Gastroesophageal sphincter (tissue), 3 donors: ENCODE measurements at regions not wholly inside any gene's neighbourhood (a gene's known extent, or its start where the extent isn't known, plus 50 kb on each side); places are given as distances from the start of the nearest gene placed in this dataset.

Source experiments
- POLR2AphosphoS5 ChIP-seq: sonication (generic); formaldehyde crosslinking; IDR thresholded peaks from one replicate; pipeline ENCODE4 v1.6.1; 2017; ENCODE audit warnings: antibody characterized with exemption
- TF ChIP-seq, protein P1 (sequence below), 4 experiments: fragments of 200-600 bp in 2 of 4; fragments of 450-650 bp in 2 of 4; sonication (generic) in 1 of 4; IDR thresholded peaks; one replicate each; pipeline ENCODE4 v1.5.1; 2017 to 2019; ENCODE audit warnings: antibody characterized with exemption in 4 of 4, mild to moderate bottlenecking in 2 of 4, moderate library complexity in 2 of 4

DNA sequence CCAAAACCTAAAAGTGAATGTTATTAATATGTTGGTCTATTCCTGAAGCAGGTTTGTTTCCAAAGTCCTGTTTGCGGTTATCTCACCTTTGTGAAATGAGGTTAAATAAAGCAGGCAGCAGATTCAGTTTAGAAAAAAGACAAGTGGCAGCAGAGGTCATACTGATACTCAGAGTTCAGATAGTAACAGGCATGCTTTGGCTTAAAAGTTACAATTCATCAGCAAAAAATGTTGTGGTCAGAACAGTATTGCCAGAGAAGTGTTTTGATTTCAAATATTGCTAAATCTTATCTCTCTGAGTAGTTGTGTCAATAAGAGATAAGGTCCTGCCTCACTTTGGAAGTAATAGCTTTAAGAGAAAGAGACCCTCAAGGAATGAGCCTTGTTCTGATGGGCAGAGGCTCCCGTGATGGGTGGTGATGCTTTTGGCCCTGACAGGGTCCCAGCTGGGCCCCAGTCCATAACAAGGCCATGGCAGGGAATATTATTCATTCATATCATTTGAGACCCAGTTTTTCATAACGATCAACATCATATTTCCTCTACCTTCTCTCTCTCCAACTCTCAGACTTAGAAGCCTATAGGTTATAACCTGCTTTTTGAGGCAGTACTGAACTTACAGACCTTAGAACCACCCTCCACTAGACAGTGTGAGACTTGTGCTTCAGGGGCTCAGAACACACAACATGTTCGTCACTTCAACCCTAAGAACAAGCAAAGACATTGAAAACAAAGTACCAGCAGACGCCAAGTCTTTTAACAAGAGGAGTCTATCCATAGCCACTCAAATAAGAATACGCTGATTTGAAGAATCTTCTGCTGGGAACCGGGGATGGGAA, 58.5 kb upstream of the AHR start:
- TF ChIP-seq POLR2AphosphoS5 = no peak
- TF ChIP-seq, protein P1, sequence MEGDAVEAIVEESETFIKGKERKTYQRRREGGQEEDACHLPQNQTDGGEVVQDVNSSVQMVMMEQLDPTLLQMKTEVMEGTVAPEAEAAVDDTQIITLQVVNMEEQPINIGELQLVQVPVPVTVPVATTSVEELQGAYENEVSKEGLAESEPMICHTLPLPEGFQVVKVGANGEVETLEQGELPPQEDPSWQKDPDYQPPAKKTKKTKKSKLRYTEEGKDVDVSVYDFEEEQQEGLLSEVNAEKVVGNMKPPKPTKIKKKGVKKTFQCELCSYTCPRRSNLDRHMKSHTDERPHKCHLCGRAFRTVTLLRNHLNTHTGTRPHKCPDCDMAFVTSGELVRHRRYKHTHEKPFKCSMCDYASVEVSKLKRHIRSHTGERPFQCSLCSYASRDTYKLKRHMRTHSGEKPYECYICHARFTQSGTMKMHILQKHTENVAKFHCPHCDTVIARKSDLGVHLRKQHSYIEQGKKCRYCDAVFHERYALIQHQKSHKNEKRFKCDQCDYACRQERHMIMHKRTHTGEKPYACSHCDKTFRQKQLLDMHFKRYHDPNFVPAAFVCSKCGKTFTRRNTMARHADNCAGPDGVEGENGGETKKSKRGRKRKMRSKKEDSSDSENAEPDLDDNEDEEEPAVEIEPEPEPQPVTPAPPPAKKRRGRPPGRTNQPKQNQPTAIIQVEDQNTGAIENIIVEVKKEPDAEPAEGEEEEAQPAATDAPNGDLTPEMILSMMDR (IDR thresholded peaks at IDR 0.05) = no peak
